ENCODE measurements at regions not wholly inside any gene's neighbourhood (a gene's known extent, or its start where the extent isn't known, plus 50 kb on each side); places are given as distances from the start of the nearest gene placed in this dataset.
"Not testable (repeated sequence)": the region's sequence is repeated elsewhere in the genome, so short reads cannot be mapped to it uniquely, and the experiment has no call there.

DNA sequence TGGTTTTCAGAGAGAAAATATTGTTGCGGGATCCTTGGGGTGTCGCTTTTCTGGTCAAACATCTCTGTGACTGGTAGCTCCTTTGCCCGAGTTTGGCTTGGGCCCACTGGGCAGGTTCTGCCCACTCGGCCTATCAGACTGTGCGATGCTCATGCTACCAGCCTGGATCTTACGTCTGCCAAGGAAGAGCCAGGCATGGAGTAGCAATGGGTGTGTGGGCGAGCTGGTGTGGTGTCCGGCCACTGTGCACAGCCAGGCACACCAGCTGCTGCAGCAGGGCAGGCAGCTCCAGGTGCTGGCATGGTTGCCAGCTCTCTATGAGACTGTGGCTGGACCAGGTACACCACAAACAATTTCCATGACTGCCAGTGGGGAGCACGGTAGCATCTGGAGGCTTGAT, 1351.8 kb upstream of the PCDH20 start:
- no peak for TF ChIP-seq ZNF274 (IDR thresholded peaks at IDR 0.05; ENCODE audit: low read depth, low read length)

DNA sequence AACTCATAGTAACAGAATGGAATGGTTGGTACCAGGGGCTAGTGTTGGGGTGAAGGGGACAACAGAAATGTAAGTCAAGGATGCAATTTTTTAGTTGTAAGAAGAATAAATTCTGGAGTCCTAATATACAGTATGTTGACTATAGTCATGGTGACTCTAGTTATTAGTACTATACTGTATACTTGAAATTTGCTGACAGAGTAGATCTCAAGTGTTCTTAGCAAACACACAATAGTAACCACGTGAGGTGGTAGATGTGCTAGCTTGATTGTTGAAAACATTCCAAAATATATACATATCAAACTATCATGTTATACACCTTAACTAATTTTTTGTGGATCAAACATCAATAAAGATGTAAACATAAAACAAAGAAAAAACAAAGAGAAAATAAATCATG, 1345.1 kb upstream of the PCDH20 start:
- H3K4me3 ChIP-seq (ENCODE audit: low read length) = no peak overlapping the region
- TF ChIP-seq ZNF274 (IDR thresholded peaks at IDR 0.05; ENCODE audit: low read depth, low read length) = no peak

More for the DNA sequence above, 1351.8 kb upstream of the PCDH20 start:
- no peak overlapping the region for H3K4me3 ChIP-seq (ENCODE audit: low read length)

DNA sequence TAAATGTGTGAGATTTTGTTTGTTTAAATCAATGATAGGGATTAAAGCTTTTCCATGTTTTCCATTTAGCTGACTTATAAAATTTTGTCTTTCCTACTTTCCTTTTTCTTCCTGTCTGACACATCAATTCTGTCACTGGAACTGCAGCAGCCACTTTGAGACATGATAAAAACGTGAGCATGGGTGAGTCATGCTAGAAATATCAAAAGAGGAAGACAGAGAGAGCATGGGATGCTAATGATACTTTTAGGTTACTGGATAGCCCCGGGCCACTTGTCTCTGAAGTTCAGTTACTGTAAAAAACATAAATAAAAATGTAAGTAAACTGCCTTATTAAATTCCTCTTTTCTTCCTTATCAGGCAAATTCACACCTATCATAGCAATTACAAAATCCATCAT, 1332.0 kb upstream of the PCDH20 start:
- no peak overlapping the region for H3K4me3 ChIP-seq (ENCODE audit: low read length)
- TF ChIP-seq ZNF274 (IDR thresholded peaks at IDR 0.05; ENCODE audit: low read depth, low read length) = no peak

DNA sequence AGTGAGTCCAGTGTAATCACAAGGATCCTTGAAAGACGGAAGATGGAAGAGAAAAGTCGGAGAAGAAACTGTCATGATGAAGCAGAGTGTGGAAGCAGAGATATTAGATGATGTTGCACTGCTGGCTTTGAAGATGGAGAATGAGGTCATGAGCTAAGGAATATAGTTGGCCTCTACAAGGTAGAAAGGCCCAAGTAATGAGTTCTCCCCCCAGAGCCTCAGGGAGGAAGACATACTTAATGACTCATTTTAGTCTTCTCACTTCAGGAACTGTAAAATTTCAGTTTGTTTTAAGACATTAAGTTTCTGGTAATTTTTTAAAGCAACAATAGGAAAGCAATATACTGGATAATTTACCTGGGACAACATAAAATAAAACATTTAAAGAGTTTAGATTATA, 1331.5 kb upstream of the PCDH20 start:
- no peak for TF ChIP-seq ZNF274 (IDR thresholded peaks at IDR 0.05; ENCODE audit: low read depth, low read length)
- H3K4me3 ChIP-seq (ENCODE audit: low read length) = no peak overlapping the region

DNA sequence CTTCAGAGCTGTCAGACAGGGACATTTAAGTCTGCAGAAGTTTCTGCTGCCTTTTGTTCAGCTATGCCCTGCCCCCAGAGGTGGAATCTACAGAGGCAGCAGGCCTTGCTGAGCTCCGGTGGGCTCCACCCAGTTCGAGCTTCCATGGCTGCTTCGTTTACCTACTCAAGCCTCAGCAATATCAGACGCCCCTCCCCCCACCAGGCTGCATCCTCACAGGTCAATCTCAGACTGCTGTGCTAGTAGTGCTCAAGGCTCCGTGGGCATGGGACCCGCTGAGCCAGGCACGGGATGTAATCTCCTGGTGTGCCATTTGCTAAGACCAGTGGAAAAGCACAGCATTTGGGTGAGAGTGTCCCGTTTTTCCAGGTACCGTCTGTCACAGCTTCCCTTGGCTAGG, 1314.1 kb upstream of the PCDH20 start:
- not testable (repeated sequence) for H3K4me3 ChIP-seq (ENCODE audit: low read length)

DNA sequence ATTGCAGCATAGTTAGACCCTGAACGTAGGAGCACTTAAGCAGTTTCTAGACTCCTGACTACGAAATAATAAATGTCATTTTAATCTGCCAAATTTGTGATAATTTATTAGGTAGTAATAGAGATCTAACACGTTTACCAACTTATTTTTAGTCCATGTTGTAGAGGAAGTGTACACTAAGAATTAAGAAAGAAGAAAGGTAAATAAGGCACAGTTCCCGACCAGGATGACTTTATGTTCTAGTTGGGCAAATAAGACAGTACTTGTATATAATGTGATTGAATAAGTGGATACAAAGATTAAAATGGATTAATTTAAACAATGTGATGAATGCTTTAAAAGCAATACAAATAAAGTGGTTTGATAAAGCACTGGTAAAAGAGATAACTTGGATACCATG, 1306.2 kb upstream of the PCDH20 start:
- TF ChIP-seq ZNF274 (IDR thresholded peaks at IDR 0.05; ENCODE audit: low read depth, low read length) = no peak
- H3K4me3 ChIP-seq (ENCODE audit: low read length) = no peak overlapping the region

DNA sequence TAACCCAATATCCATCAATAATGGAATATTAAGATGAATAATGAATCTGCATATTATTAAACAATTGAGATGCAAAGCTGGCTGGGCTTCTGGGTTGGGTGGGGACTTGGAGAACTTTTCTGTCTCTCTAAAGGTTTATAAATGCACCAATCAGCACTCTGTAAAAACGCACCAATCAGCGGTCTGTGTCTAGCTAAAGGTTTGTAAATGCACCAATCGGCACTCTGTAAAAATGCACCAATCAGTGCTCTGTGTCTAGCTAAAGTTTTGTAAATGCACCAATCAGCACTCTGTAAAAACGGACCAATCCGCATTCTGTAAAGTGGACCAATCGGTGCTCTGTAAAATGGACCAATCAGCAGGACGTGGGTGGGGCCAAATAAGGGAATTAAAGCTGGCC, 1296.3 kb upstream of the PCDH20 start:
- not testable (repeated sequence) for H3K4me3 ChIP-seq (ENCODE audit: low read length)

DNA sequence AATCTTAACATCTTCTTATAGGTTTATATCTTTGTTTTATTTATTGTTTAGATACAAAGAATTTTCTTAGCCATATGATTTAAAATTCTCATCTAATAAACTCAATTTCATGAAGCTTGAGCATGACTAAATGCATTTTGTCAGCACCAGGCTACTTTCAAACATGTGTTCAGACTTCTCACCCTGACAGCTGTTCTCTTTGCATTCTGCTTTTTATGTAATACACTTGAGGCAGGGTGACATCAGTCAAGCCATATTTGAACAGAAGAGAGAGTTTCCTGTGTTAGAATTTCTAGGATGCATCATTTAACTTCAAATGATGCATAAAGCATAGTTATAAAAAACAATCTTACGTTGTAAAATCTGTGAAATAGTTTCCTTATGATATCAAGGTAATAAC, 1295.1 kb upstream of the PCDH20 start:
- no peak overlapping the region for H3K4me3 ChIP-seq (ENCODE audit: low read length)
- no peak for TF ChIP-seq ZNF274 (IDR thresholded peaks at IDR 0.05; ENCODE audit: low read depth, low read length)

DNA sequence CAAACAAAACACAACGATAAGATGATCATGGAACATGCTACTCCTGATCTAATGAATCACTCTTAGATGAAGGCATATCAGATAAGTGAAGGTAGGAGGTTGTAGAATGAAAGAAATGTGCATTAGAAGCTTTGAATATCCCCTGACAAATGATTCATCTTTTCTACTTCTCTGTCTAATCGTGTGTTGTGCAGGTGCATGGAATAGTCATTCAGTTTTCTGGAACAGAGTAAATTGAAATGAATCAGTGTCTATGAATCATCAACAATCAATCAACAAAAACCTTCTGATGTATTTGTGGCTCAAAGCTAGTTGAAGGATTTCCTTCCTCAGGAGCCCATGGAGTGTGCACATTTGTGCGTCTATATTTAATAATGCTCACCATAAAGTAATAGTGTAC, 1290.4 kb upstream of the PCDH20 start:
- no peak for TF ChIP-seq ZNF274 (IDR thresholded peaks at IDR 0.05; ENCODE audit: low read depth, low read length)

DNA sequence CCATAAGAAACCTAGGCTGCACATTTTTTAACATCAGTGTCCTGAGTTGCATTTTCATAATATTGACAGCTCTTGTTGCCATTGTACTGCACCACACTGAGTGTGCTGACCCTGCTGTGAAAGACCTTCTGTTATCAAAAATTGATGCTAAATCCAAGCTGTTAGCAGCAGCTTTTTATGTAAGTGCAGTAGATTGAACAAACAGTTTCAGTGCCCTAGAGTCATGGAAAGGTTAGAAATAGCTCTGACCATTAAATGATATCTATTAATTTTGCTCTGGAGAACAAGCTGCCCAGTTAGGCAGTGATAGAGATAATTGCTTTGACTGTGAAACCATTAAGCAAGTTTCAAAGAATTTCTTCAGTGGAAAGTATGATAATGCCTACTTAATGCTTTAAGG, 1289.2 kb upstream of the PCDH20 start:
- no peak overlapping the region for H3K4me3 ChIP-seq (ENCODE audit: low read length)
- TF ChIP-seq ZNF274 (IDR thresholded peaks at IDR 0.05; ENCODE audit: low read depth, low read length) = no peak

More for the DNA sequence above, 1290.4 kb upstream of the PCDH20 start:
- H3K4me3 ChIP-seq (ENCODE audit: low read length) = no peak overlapping the region

DNA sequence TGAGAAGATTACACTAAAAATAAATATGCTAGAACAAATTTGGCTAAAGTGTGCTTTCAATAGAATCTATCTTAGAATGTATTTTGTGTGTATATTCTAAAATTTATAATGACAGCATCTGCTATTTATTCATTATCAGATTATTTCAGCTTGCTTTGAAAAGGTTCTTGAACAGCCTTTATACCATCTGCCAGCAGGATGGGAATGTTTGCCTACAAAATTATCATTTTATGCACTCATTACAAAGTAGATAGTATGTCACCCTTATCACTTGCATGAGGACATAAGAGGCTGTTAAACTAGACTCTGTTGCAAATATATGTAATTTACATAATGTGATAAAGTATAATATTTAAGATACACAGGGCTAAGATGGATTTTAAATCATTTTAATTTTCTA, 1286.9 kb upstream of the PCDH20 start:
- no peak for TF ChIP-seq ZNF274 (IDR thresholded peaks at IDR 0.05; ENCODE audit: low read depth, low read length)
- no peak overlapping the region for H3K4me3 ChIP-seq (ENCODE audit: low read length)

DNA sequence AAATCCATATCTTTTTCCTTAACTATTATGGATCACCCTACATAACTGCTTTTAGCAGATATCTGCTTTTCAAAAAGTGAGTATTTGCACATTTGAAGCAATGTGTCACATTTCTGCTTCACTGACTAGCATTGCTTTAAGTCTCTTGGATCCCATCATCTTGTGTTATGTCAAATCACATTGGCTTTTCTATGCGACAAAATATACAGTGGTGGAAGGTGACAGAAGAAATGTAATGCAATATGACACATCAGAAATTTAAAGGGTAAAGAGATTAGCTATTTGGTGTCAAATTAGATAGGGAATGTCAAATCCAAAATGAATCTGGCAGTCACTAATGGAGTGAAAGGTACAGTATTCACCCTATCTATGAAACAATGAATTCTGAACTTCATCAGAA, 1282.1 kb upstream of the PCDH20 start:
- TF ChIP-seq ZNF274 (IDR thresholded peaks at IDR 0.05; ENCODE audit: low read depth, low read length) = no peak
- H3K4me3 ChIP-seq (ENCODE audit: low read length) = no peak overlapping the region

DNA sequence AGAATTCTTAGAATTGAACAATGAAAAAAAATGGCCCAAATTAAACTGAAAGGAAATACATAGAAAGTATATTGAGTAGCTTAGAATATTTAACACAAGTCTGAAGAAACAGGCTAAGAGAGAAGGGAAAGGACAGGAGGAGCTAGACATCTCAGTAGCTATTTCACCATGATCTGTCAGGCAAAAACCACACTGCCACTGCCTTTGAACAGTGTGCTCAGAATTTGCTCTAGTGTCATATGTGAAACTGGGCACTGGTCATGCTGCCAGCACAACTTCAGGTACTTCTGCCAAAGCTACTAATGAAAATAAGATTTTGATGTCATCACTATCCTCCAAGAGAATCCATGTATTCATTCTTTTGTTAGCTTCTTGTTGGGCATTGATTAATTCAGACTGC, 1280.8 kb upstream of the PCDH20 start:
- no peak for TF ChIP-seq ZNF274 (IDR thresholded peaks at IDR 0.05; ENCODE audit: low read depth, low read length)
- no peak overlapping the region for H3K4me3 ChIP-seq (ENCODE audit: low read length)

DNA sequence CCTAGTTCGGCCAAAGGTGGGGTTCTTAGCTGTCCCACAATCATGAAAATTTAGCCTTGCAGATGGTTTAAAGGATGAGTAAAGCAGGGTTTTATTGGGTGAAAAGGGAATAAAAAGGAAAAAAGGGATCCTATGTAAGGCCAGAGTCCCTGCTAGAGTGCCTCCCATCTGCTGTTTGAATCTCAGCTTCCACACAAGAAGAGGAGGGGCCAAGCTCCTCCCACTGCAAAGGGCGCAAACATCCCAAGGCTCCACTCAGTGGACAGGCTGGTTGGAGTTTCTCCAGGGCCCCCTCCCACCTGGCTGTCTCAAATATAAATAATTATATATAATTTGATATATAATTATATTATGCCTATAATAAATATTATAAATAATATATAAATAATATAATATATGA, 1272.1 kb upstream of the PCDH20 start:
- no peak overlapping the region for H3K4me3 ChIP-seq (ENCODE audit: low read length)
- TF ChIP-seq ZNF274 (IDR thresholded peaks at IDR 0.05; ENCODE audit: low read depth, low read length) = no peak

DNA sequence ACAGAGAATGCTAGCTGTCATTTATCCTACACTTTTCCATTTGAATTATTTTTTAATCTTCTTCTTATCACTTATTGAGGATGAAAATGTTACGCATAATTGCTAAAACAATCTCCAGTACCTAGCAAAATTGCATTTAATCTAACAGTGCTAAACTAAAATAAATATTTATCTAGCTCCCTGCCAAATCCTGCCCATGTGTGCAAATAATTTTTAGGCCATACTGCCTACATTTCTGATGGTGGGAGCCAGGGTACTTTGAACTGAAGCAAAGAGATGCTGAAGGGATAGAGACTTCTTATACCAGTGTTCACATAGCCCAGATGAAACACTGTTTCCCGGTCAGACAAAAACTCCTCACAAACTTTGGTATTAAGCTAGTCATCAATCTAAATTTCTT, 1268.7 kb upstream of the PCDH20 start:
- no peak overlapping the region for H3K4me3 ChIP-seq (ENCODE audit: low read length)

DNA sequence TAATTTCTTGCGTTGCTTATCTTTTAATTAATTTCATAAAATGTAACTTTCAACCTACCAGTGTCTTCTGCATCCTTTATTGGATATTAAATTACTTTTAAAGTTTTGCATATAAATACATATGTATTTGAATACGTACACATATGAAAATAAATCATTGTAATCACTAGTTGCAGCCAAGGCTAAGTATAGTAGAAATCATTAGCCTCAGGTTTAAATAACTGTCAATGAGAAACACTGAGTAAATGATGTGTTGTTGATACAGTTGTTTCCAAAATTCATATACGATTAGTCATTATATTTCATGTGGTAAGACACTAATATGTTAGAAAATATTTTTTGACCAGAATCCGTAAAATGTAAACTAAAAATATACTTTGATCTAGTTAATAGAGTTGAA, 1267.1 kb upstream of the PCDH20 start:
- no peak for TF ChIP-seq ZNF274 (IDR thresholded peaks at IDR 0.05; ENCODE audit: low read depth, low read length)
- H3K4me3 ChIP-seq (ENCODE audit: low read length) = no peak overlapping the region

More for the DNA sequence above, 1268.7 kb upstream of the PCDH20 start:
- TF ChIP-seq ZNF274 (IDR thresholded peaks at IDR 0.05; ENCODE audit: low read depth, low read length) = no peak

DNA sequence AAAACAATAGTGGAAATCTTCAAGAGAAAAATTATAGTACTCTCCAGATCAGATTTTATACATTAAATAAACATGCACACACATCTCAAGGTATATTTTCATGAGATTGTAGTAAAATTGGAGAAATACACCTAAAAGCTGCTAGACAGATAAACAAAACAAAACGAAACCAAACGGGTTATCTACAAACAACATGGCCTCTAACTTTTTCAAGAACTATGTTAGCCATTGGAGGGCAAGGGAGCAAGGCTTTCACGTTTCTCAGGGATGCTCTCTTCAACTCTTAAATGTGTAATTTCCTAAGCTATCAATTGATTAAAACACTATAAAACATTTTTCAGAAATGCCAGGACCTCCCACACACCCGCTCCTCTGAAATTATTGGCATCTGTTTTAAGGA, 1262.4 kb upstream of the PCDH20 start:
- H3K4me3 ChIP-seq (ENCODE audit: low read length) = no peak overlapping the region
- TF ChIP-seq ZNF274 (IDR thresholded peaks at IDR 0.05; ENCODE audit: low read depth, low read length) = no peak
